ENCODE measurements at regions not wholly inside any gene's neighbourhood (a gene's known extent, or its start where the extent isn't known, plus 50 kb on each side); places are given as distances from the start of the nearest gene placed in this dataset.
"Not testable (repeated sequence)": the region's sequence is repeated elsewhere in the genome, so short reads cannot be mapped to it uniquely, and the experiment has no call there.

- not testable (repeated sequence) for DNase-seq (ENCODE audit: low spot score)
Measured at GRCh38 chr4:189010452-189011217, 871.4 kb downstream of the TRIML1 start.

- peak; percentile 31 for DNase-seq (ENCODE audit: low spot score)
Measured at GRCh38 chr4:189021831-189022230, 882.6 kb downstream of the TRIML1 start.

- peak; percentile 64 for DNase-seq (ENCODE audit: low spot score)
Measured at GRCh38 chr4:189022440-189023035, 883.3 kb downstream of the TRIML1 start.

GRCh38 chr4:189029976-189030504, 890.8 kb downstream of the TRIML1 start:
- DNase-seq (ENCODE audit: low spot score), result no peak

GRCh38 chr4:189032606-189033338, 893.5 kb downstream of the TRIML1 start:
- no peak for DNase-seq (ENCODE audit: low spot score)

- DNase-seq (ENCODE audit: low spot score), result no peak
Measured at GRCh38 chr4:189033801-189034347, 894.6 kb downstream of the TRIML1 start.

GRCh38 chr4:189035091-189035490, 895.9 kb downstream of the TRIML1 start:
- no peak for DNase-seq (ENCODE audit: low spot score)

GRCh38 chr4:189035654-189036053, 896.4 kb downstream of the TRIML1 start:
- DNase-seq (ENCODE audit: low spot score), result no peak

- no peak for DNase-seq (ENCODE audit: low spot score)
Measured at GRCh38 chr4:189036906-189037305, 897.7 kb downstream of the TRIML1 start.

- DNase-seq (ENCODE audit: low spot score), result no peak
Measured at GRCh38 chr4:189046642-189047041, 894.0 kb upstream of the FRG1 start.

- DNase-seq (ENCODE audit: low spot score), result no peak
Measured at GRCh38 chr4:189048119-189048518, 892.6 kb upstream of the FRG1 start.

- DNase-seq (ENCODE audit: low spot score), result no peak
Measured at GRCh38 chr4:189049682-189050081, 891.0 kb upstream of the FRG1 start.

- no peak for DNase-seq (ENCODE audit: low spot score)
Measured at GRCh38 chr4:189050643-189051042, 890.0 kb upstream of the FRG1 start.

- no peak for DNase-seq (ENCODE audit: low spot score)
Measured at GRCh38 chr4:189053621-189054020, 887.1 kb upstream of the FRG1 start.

- no peak for DNase-seq (ENCODE audit: low spot score)
Measured at GRCh38 chr4:189060104-189060503, 880.6 kb upstream of the FRG1 start.

- DNase-seq (ENCODE audit: low spot score), result no peak
Measured at GRCh38 chr4:189062047-189062820, 878.4 kb upstream of the FRG1 start.

- DNase-seq (ENCODE audit: low spot score), result no peak
Measured at GRCh38 chr4:189069772-189070171, 870.9 kb upstream of the FRG1 start.

GRCh38 chr4:189071241-189071640, 869.4 kb upstream of the FRG1 start:
- no peak for DNase-seq (ENCODE audit: low spot score)

- DNase-seq (ENCODE audit: low spot score), result no peak
Measured at GRCh38 chr4:189073739-189074138, 866.9 kb upstream of the FRG1 start.

GRCh38 chr4:189081826-189082225, 858.8 kb upstream of the FRG1 start:
- DNase-seq (ENCODE audit: low spot score), result no peak

GRCh38 chr4:189083769-189084168, 856.9 kb upstream of the FRG1 start:
- no peak for DNase-seq (ENCODE audit: low spot score)
